CD4-positive, alpha-beta memory T cell (primary cell): ENCODE measurements at regions not wholly inside any gene's neighbourhood (a gene's known extent, or its start where the extent isn't known, plus 50 kb on each side); places are given as distances from the start of the nearest gene placed in this dataset.
"Not testable (repeated sequence)": the region's sequence is repeated elsewhere in the genome, so short reads cannot be mapped to it uniquely, and the experiment has no call there.

Experiments
- CTCF ChIA-PET: fragments of 350-600 bp; sonication (Branson Sonifier 250); formaldehyde crosslinking; loops from one replicate; lab custom pipeline; 2021; ENCODE audit warnings: inconsistent platforms; ENCODE audit not compliant: partially characterized antibody; lab: Charles Lee
- POLR2A ChIA-PET: fragments of 350-600 bp; sonication (Branson Sonifier 250); formaldehyde crosslinking; loops from one replicate; lab custom pipeline; 2021; ENCODE audit not compliant: partially characterized antibody; lab: Charles Lee
- DNase-seq, 5 donors: peaks; one replicate each; pipeline versions ENCODE4 v3.0.0 to v3.0.0-alpha.2; 2020 to 2022; ENCODE audit warnings: mixed read lengths in 1 of 5
- H3K27ac ChIP-seq: one replicate; pipeline ENCODE4 v1.7.0; 2013; ENCODE audit warnings: low read depth, low read length
- H3K27me3 ChIP-seq: 2 replicates; pipeline ENCODE4 v1.7.0; 2013; ENCODE audit warnings: mild to moderate bottlenecking, low read length, moderate library complexity; ENCODE audit not compliant: insufficient read depth
- H3K36me3 ChIP-seq: 2 replicates; pipeline ENCODE4 v1.7.0; 2013; ENCODE audit warnings: mild to moderate bottlenecking, low read length, moderate library complexity; ENCODE audit not compliant: insufficient read depth
- H3K4me1 ChIP-seq: 2 replicates; pipeline ENCODE4 v1.7.0; 2013; ENCODE audit warnings: mild to moderate bottlenecking, low read length, moderate library complexity; ENCODE audit not compliant: insufficient read depth
- H3K4me3 ChIP-seq, 2 donors: one replicate each; pipeline ENCODE4 v1.7.0; 2013; ENCODE audit warnings: low read length in 2 of 2, mild to moderate bottlenecking in 1 of 2
- H3K9me3 ChIP-seq, 2 donors: one replicate each; pipeline ENCODE4 v1.7.0; 2013; ENCODE audit warnings: low read length in 2 of 2, control low read depth in 1 of 2; ENCODE audit not compliant: control insufficient read depth in 1 of 2
- H3K27ac Mint-ChIP-seq, 7 donors: one replicate each; pipeline ENCODE4 v1.8.0; 2020 to 2021; ENCODE audit warnings: mixed read lengths in 7 of 7, mild to moderate bottlenecking in 6 of 7, inconsistent platforms in 3 of 7, moderate library complexity in 3 of 7
- H3K27me3 Mint-ChIP-seq, 2 donors: one replicate each; pipeline ENCODE4 v1.8.0; 2020 to 2021; ENCODE audit warnings: mixed read lengths in 2 of 2
- H3K36me3 Mint-ChIP-seq, 2 donors: one replicate each; pipeline ENCODE4 v1.8.0; 2020 to 2021; ENCODE audit warnings: mixed read lengths in 2 of 2, inconsistent platforms in 1 of 2, mild to moderate bottlenecking in 1 of 2
- H3K4me1 Mint-ChIP-seq, 4 donors: one replicate each; pipeline ENCODE4 v1.8.0; 2020 to 2021; ENCODE audit warnings: mixed read lengths in 4 of 4, mild to moderate bottlenecking in 1 of 4
- H3K4me3 Mint-ChIP-seq, 8 donors: one replicate each; pipeline ENCODE4 v1.8.0; 2020 to 2021; ENCODE audit warnings: mixed read lengths in 8 of 8, mild to moderate bottlenecking in 7 of 8, moderate library complexity in 6 of 8, inconsistent platforms in 3 of 8
- H3K9me3 Mint-ChIP-seq, 8 donors: one replicate each; pipeline ENCODE4 v1.8.0; 2020 to 2021; ENCODE audit warnings: mixed read lengths in 8 of 8, mild to moderate bottlenecking in 5 of 8, inconsistent platforms in 3 of 8, moderate library complexity in 1 of 8
- intact Hi-C: fragments of 100-400 bp; cut with micrococcal nuclease; formaldehyde crosslinking; loops from one replicate; pipeline ENCODE4 v1.15.1; 2023

GRCh38 chr6:157752879-157753278 is 70.2 kb upstream of the SNX9 start:
- H3K9me3 Mint-ChIP-seq, intact Hi-C loops, H3K36me3 ChIP-seq, H3K4me3 Mint-ChIP-seq, H3K36me3 Mint-ChIP-seq, H3K9me3 ChIP-seq, H3K4me3 ChIP-seq, H3K27me3 ChIP-seq, H3K27ac Mint-ChIP-seq, H3K27ac ChIP-seq, POLR2A ChIA-PET, DNase-seq: not testable (repeated sequence)
- H3K27me3 Mint-ChIP-seq: peaks cover 6 to 12% of the 10 kb centered on the region in 2 donors
- CTCF ChIA-PET: interaction anchor here (2.0 kb wide), 1 partner anchor 120 kb away, joined by 16 read pairs; no protein-coding TSS in a partner anchor
- peaks cover 25% of the 10 kb centered on the region for H3K4me1 ChIP-seq
- peaks cover 14 to 50% (median 25%) of the 10 kb centered on the region in 4 donors for H3K4me1 Mint-ChIP-seq

GRCh38 chr6:157753291-157753690 is 69.8 kb upstream of the SNX9 start:
- Histone ChIP-seq H3K27me3 (peaks cover 5% of the 10 kb centered on the region), H3K4me1 (peaks cover 25% of the 10 kb centered on the region), H3K9me3 (no peaks in the 10 kb centered on the region), H3K4me3 (no peak overlapping the region), H3K27ac (no peak overlapping the region), H3K36me3 (no peaks in the 10 kb centered on the region)
- no peak for DNase-seq
- intact Hi-C loops: no loop called here
- H3K4me1 Mint-ChIP-seq: peaks cover 14 to 54% (median 25%) of the 10 kb centered on the region in 4 donors
- H3K4me3 Mint-ChIP-seq: no peak overlapping the region
- ChIA-PET CTCF (interaction anchor here (1.3 to 2.0 kb wide), 2 partner anchors 120 to 316 kb away, joined by 3 to 16 read pairs; no protein-coding TSS in a partner anchor), POLR2A (no interaction called here)
- H3K9me3 Mint-ChIP-seq: peaks cover 0 to 3% (median 0%) of the 10 kb centered on the region in 8 donors
- H3K36me3 Mint-ChIP-seq: no peaks in the 10 kb centered on the region
- no peak overlapping the region for H3K27ac Mint-ChIP-seq
- peaks cover 6 to 12% of the 10 kb centered on the region in 2 donors for H3K27me3 Mint-ChIP-seq

- H3K27me3 Mint-ChIP-seq: peaks cover 6 to 12% of the 10 kb centered on the region in 2 donors
- H3K4me3 Mint-ChIP-seq, H3K27ac ChIP-seq, H3K27me3 ChIP-seq, H3K36me3 Mint-ChIP-seq, H3K9me3 ChIP-seq, H3K9me3 Mint-ChIP-seq, intact Hi-C loops, POLR2A ChIA-PET, H3K4me3 ChIP-seq, DNase-seq, H3K36me3 ChIP-seq: not testable (repeated sequence)
- H3K27ac Mint-ChIP-seq: peak overlapping the region in 3 of 7 donors; percentile 19 to 62 (median 54)
- CTCF ChIA-PET: interaction anchor here (0.8 to 2.0 kb wide), 5 partner anchors 74 to 315 kb away, joined by 3 to 16 read pairs (median 3); no protein-coding TSS in a partner anchor
- peaks cover 25% of the 10 kb centered on the region for H3K4me1 ChIP-seq
- H3K4me1 Mint-ChIP-seq: peaks cover 13 to 58% (median 26%) of the 10 kb centered on the region in 4 donors
Measured at GRCh38 chr6:157753801-157754200, 69.2 kb upstream of the SNX9 start.

GRCh38 chr6:157754351-157754750 is 68.7 kb upstream of the SNX9 start:
- H3K4me3 Mint-ChIP-seq: peak overlapping the region in 1 of 8 donors; percentile 25
- no peak overlapping the region for H3K4me3 ChIP-seq
- POLR2A ChIA-PET: no interaction called here
- intact Hi-C loops: no loop called here
- H3K27ac ChIP-seq: no peak overlapping the region
- CTCF ChIA-PET: interaction anchor here (0.8 to 3.7 kb wide), 6 partner anchors 74 to 315 kb away, joined by 3 to 36 read pairs (median 3); no protein-coding TSS in a partner anchor
- peaks cover 6 to 12% of the 10 kb centered on the region in 2 donors for H3K27me3 Mint-ChIP-seq
- H3K9me3 Mint-ChIP-seq: peaks cover 0 to 3% (median 0%) of the 10 kb centered on the region in 8 donors
- H3K27me3 ChIP-seq: peaks cover 5% of the 10 kb centered on the region
- no peaks in the 10 kb centered on the region for H3K36me3 ChIP-seq
- peaks cover 25% of the 10 kb centered on the region for H3K4me1 ChIP-seq
- no peak for DNase-seq
- H3K27ac Mint-ChIP-seq: peak overlapping the region in 3 of 7 donors; percentile 54 to 88 (median 62)
- H3K9me3 ChIP-seq: no peaks in the 10 kb centered on the region
- H3K36me3 Mint-ChIP-seq: no peaks in the 10 kb centered on the region
- H3K4me1 Mint-ChIP-seq: peaks cover 11 to 55% (median 23%) of the 10 kb centered on the region in 4 donors

- Mint-ChIP-seq H3K4me3 (peak overlapping the region in 4 of 8 donors; percentile 20 to 55 (median 48)), H3K4me1 (peaks cover 12 to 57% (median 24%) of the 10 kb centered on the region in 4 donors), H3K9me3 (peaks cover 0 to 3% (median 0%) of the 10 kb centered on the region in 8 donors), H3K27me3 (peaks cover 6 to 10% of the 10 kb centered on the region in 2 donors), H3K36me3 (no peaks in the 10 kb centered on the region), H3K27ac (peak overlapping the region in 6 of 7 donors; percentile 18 to 88 (median 77))
- H3K4me1 ChIP-seq: peaks cover 26% of the 10 kb centered on the region
- no peaks in the 10 kb centered on the region for H3K36me3 ChIP-seq
- no peak overlapping the region for H3K27ac ChIP-seq
- intact Hi-C loops: no loop called here
- ChIA-PET CTCF (interaction anchor here (0.8 to 12.5 kb wide), 17 partner anchors 10 to 412 kb away, joined by 3 to 314 read pairs (median 7); partner anchors contain the start of gene SYNJ2), POLR2A (interaction anchor here (1.0 to 3.7 kb wide), 4 partner anchors 8 to 375 kb away, joined by 3 to 17 read pairs (median 4); no protein-coding TSS in a partner anchor)
- no peak overlapping the region for H3K4me3 ChIP-seq
- no peak for DNase-seq
- peaks cover 5% of the 10 kb centered on the region for H3K27me3 ChIP-seq
- H3K9me3 ChIP-seq: no peaks in the 10 kb centered on the region
Measured at GRCh38 chr6:157755032-157755745, 67.9 kb upstream of the SNX9 start.

DNA sequence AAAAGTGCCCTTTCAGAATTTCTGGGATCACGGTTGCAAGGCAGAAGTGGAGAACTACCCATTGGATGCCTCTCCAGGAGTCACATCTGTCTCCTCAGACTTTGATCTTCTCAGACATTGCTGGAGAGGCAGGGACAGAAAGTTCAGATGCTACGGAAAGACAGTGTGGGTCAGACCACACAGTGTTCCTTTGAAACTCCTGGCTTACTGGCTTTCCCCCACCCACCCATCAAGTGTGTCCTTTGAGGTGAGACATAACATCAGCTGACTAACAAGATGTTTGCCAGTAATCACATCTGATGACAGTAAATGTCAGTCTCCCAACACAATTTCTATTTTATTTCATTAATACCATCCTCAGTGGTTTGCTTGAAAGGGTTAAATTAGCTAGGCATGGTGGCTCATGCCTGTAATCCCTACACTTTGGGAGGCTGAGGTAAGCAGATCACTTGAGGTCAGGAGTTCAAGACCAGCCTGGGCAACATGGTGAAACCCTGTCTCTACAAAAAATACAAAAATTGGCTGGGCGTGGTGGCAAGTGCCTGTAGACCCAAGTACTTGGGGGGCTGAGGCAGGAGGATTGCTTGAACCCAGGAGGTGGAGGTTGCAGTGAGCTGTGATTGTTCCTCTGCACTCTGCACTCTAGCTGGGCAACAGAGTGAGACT is 67.2 kb upstream of the SNX9 start:
- Mint-ChIP-seq H3K4me3 (peak overlapping the region in 5 of 8 donors; percentile 10 to 55 (median 43)), H3K9me3 (peaks cover 0 to 2% (median 0%) of the 10 kb centered on the region in 8 donors), H3K36me3 (no peaks in the 10 kb centered on the region), H3K4me1 (peaks cover 18 to 64% (median 31%) of the 10 kb centered on the region in 4 donors), H3K27me3 (peaks cover 6 to 10% of the 10 kb centered on the region in 2 donors), H3K27ac (peak overlapping the region; percentile 11 to 88 (median 75))
- H3K27me3 ChIP-seq: peaks cover 5% of the 10 kb centered on the region
- CTCF ChIA-PET: interaction anchor here (0.7 to 12.5 kb wide), 46 partner anchors 10 to 411 kb away, joined by 3 to 314 read pairs (median 5); partner anchors contain the start of gene SYNJ2
- POLR2A ChIA-PET: interaction anchor here (1.0 to 3.7 kb wide), 4 partner anchors 8 to 376 kb away, joined by 3 to 17 read pairs (median 4); no protein-coding TSS in a partner anchor
- intact Hi-C loops: loop anchor here (1.0 kb wide), 3 partner anchors 8 to 316 kb away; no protein-coding TSS in a partner anchor
- H3K4me3 ChIP-seq: no peak overlapping the region
- H3K9me3 ChIP-seq: no peaks in the 10 kb centered on the region
- peak in 4 of 5 donors; percentile 22 to 68 (median 40) for DNase-seq
- H3K27ac ChIP-seq: no peak overlapping the region
- H3K36me3 ChIP-seq: no peaks in the 10 kb centered on the region
- peaks cover 33% of the 10 kb centered on the region for H3K4me1 ChIP-seq
